ENCODE measurements at regions not wholly inside any gene's neighbourhood (a gene's known extent, or its start where the extent isn't known, plus 50 kb on each side); places are given as distances from the start of the nearest gene placed in this dataset.

- TF ChIP-seq, protein P1, sequence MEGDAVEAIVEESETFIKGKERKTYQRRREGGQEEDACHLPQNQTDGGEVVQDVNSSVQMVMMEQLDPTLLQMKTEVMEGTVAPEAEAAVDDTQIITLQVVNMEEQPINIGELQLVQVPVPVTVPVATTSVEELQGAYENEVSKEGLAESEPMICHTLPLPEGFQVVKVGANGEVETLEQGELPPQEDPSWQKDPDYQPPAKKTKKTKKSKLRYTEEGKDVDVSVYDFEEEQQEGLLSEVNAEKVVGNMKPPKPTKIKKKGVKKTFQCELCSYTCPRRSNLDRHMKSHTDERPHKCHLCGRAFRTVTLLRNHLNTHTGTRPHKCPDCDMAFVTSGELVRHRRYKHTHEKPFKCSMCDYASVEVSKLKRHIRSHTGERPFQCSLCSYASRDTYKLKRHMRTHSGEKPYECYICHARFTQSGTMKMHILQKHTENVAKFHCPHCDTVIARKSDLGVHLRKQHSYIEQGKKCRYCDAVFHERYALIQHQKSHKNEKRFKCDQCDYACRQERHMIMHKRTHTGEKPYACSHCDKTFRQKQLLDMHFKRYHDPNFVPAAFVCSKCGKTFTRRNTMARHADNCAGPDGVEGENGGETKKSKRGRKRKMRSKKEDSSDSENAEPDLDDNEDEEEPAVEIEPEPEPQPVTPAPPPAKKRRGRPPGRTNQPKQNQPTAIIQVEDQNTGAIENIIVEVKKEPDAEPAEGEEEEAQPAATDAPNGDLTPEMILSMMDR (IDR thresholded peaks at IDR 0.05) = no peak
- TF ChIP-seq EZH2 (IDR thresholded peaks at IDR 0.05) (no peak), EZH2phosphoT487 (IDR thresholded peaks at IDR 0.05) (no peak)
These were observed 137.4 kb upstream of the DMAC1 start for GRCh38 chr9:7936996-7937395.
